ENCODE measurements at regions not wholly inside any gene's neighbourhood (a gene's known extent, or its start where the extent isn't known, plus 50 kb on each side); places are given as distances from the start of the nearest gene placed in this dataset.

DNA sequence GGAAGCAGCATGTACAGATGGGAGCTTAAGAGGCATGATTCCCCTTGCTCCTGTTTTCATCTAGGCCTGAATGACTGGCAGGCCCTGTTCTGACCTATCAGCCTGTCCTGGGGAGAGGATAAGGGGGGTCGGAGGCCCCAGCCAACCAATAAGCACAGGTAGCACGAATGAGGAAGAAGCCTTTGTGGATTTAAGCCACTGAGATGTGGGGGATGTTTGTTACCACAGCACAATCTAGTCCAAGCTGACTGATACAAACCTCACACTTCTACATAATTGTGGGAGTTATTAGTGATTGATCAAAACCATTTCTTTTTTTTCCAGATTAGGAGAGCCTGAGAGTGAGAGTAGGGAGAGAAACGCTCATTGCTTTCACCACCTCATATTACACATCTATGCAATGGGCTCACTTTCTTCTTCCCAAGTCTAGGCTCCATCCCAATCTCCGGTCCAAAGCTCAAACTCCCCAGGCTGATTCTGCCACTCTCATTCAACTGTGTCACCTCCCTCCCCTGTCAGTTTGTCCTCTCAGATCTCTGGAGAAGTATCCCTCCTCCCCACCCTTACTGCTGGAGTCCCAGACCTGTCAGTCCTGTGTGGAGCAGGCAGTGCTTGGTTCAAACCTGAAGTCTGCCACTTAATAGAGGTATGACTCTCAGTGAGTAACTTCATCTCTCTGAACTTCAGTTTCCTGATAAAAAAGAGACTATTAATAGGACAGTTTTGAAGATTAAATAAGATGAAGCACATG is 220.5 kb downstream of the PTPRU start:
- Histone ChIP-seq H3K27me3 (no peaks in the 10 kb centered on the region), H3K4me1 (no peaks in the 10 kb centered on the region), H3K36me3 (no peaks in the 10 kb centered on the region), H3K27ac (no peak overlapping the region), H3K4me3 (no peak overlapping the region), H3K9me3 (no peaks in the 10 kb centered on the region)
- TF ChIP-seq, protein P1, sequence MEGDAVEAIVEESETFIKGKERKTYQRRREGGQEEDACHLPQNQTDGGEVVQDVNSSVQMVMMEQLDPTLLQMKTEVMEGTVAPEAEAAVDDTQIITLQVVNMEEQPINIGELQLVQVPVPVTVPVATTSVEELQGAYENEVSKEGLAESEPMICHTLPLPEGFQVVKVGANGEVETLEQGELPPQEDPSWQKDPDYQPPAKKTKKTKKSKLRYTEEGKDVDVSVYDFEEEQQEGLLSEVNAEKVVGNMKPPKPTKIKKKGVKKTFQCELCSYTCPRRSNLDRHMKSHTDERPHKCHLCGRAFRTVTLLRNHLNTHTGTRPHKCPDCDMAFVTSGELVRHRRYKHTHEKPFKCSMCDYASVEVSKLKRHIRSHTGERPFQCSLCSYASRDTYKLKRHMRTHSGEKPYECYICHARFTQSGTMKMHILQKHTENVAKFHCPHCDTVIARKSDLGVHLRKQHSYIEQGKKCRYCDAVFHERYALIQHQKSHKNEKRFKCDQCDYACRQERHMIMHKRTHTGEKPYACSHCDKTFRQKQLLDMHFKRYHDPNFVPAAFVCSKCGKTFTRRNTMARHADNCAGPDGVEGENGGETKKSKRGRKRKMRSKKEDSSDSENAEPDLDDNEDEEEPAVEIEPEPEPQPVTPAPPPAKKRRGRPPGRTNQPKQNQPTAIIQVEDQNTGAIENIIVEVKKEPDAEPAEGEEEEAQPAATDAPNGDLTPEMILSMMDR (IDR thresholded peaks at IDR 0.05), result no peak
- intact Hi-C loops (cut with DNase I), result no loop called here
- no peak for DNase-seq (ENCODE audit: low spot score in 2 of 2)

DNA sequence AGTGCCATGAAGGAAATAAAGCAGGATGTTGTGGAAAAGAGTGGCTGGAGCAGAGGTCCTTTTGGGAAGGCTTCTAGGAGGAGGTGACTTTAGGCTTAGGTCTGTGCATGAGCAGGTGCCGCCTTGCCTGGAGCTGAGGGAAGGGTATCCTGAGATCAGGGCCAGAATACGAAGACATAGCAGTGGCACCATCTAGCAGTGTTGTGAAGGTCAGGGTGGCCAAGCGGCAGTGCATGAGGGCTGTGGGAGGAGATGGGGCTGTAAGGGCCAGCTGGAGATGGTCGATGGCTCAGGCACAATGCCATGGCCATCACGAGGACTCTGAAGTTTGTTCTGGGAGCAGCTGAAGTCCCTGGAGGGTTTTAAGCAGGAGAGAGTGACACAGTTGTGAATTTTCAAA is 219.5 kb downstream of the PTPRU start:
- intact Hi-C loops (cut with DNase I), result no loop called here
- no peak for DNase-seq (ENCODE audit: low spot score in 2 of 2)
- TF ChIP-seq, protein P1 (IDR thresholded peaks at IDR 0.05), result no peak
- Histone ChIP-seq H3K36me3 (no peaks in the 10 kb centered on the region), H3K27ac (no peak overlapping the region), H3K27me3 (no peaks in the 10 kb centered on the region), H3K9me3 (no peaks in the 10 kb centered on the region), H3K4me3 (no peak overlapping the region), H3K4me1 (no peaks in the 10 kb centered on the region)

DNA sequence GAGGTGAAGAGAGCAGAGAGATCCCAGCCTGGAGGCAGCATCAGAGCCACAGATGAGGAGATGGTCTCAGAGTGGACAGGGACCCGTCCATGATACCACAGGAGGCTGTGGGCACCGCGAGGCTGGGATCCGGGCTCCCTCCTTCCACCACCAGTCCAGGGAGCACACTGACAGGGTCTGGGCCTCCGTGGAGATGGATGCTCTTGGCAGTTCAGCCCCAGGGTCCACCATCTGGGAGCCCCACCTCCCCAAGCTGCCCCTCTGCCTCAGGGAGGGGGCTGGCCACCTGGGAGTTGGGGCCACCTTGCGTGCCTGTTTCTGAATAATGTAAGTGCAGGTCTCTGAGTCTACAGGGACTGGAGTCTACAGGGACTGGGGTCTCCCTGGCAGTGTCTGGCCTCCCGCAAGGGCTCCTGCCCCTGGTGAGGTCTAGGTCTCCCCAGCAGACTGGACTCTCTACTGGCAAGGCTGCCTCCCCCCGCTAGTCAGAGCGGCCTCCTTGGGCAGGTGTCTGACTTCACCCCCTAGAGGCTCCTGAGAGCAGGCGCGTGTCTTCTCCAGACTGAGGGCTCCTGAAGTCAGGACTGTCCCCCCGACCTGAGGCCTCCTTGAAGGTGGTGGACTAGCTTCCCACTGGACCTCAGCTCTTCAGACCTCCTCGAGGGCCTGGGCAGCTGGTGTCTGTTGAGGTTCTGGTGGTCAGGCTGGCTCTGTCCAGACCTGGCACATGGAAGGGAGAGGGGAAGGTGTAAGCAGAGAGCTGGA is 218.5 kb downstream of the PTPRU start:
- DNase-seq (ENCODE audit: low spot score in 2 of 2), result no peak
- H3K4me1 ChIP-seq, result no peaks in the 10 kb centered on the region
- no peaks in the 10 kb centered on the region for H3K36me3 ChIP-seq
- intact Hi-C loops (cut with DNase I), result no loop called here
- H3K4me3 ChIP-seq, result no peak overlapping the region
- no peak overlapping the region for H3K27ac ChIP-seq
- no peaks in the 10 kb centered on the region for H3K9me3 ChIP-seq
- TF ChIP-seq, protein P1 (IDR thresholded peaks at IDR 0.05), result no peak
- H3K27me3 ChIP-seq, result no peaks in the 10 kb centered on the region

GRCh38 chr1:29453502-29454240 is 217.3 kb downstream of the PTPRU start:
- Histone ChIP-seq H3K4me1 (no peaks in the 10 kb centered on the region), H3K36me3 (no peaks in the 10 kb centered on the region), H3K4me3 (no peak overlapping the region), H3K27me3 (no peaks in the 10 kb centered on the region), H3K9me3 (no peaks in the 10 kb centered on the region), H3K27ac (no peak overlapping the region)
- intact Hi-C loops (cut with DNase I), result loop anchor here (2.0 kb wide), 1 partner anchor 217 kb away; the partner anchor contains the start of gene PTPRU
- TF ChIP-seq, protein P1 (IDR thresholded peaks at IDR 0.05), result peak in 1 of 3 experiments; percentile 30
- DNase-seq (ENCODE audit: low spot score in 2 of 2), result no peak

DNA sequence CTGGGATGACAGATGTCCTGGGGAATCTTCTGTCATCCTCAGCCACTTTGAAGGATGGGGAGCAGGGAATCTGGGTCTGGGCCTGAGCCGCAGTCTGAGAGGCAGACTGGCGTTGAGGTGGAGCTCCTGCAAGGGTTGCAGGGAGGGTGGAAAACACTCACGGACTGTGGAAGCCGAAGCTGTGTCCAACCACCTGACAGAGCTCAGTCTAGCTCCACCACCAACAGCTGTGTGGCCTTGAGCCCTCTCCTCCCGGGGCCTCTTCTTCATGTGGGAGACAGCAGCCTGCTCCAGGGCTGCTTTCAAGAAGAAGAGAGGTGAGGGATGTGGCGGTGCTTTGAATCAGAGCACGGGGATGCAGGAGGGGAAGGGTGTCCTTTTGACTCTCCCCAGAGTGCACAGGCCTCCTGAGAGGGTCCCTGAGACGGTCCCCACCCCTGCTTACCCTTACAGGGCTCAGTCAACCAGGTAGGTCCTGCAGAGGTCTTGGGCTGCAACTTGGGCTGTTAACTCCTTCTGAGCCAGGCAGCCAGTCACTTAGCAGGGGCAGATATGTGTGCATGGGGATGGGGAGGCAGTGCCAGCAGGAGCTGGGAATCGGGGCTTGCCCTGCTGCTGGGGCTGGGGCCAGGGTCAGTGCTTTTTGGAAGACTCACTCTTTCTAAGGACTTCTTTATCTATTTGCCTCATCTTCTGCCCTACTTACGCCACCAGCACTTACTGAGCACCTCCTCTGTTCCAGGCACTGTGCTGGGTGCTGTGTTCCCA is 216.3 kb downstream of the PTPRU start:
- Histone ChIP-seq H3K4me3 (no peak overlapping the region), H3K27me3 (no peaks in the 10 kb centered on the region), H3K4me1 (no peaks in the 10 kb centered on the region), H3K36me3 (no peaks in the 10 kb centered on the region), H3K27ac (no peak overlapping the region), H3K9me3 (no peaks in the 10 kb centered on the region)
- intact Hi-C loops (cut with DNase I), result loop anchor here (2.0 kb wide), 1 partner anchor 216 kb away; the partner anchor contains the start of gene PTPRU
- TF ChIP-seq, protein P1 (IDR thresholded peaks at IDR 0.05), result no peak
- no peak for DNase-seq (ENCODE audit: low spot score in 2 of 2)
